Esophagus squamous epithelium (tissue), 4 donors: ENCODE measurements at regions not wholly inside any gene's neighbourhood (a gene's known extent, or its start where the extent isn't known, plus 50 kb on each side); places are given as distances from the start of the nearest gene placed in this dataset.

Source experiments
- POLR2A ChIP-seq, 4 donors: fragments of 450-650 bp; IDR thresholded peaks; one replicate each; pipeline ENCODE4 v1.6.1; 2017; ENCODE audit warnings: antibody characterized with exemption in 4 of 4, mild to moderate bottlenecking in 4 of 4, moderate library complexity in 3 of 4
- TF ChIP-seq, protein P1 (sequence below), 6 experiments: fragments of 450-650 bp in 4 of 6; fragments of 200-600 bp in 2 of 6; sonication (generic) in 2 of 6; IDR thresholded peaks; one replicate each; pipeline ENCODE4 v1.5.1; 2016 to 2019; ENCODE audit warnings: antibody characterized with exemption in 6 of 6, mild to moderate bottlenecking in 4 of 6, moderate library complexity in 4 of 6

DNA sequence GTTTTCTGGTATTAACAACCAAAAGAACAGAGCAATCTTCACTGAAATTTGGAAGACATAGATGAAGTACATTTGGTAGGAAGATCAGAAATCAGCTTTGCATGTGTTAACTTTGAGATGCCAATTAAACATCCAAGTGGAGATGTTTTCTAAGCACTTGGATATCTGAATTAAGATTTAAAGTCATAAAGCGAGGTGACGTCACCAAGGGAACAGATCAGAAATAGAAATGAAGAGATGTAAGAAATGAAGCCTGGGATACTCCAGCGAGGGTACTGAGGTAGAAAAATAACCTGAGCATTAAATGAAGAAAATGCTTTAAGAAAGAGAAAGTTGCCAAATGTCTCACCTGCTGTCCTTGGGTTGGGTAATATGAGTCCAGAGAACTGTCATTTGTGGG lies 1223.3 kb downstream of the MAT2B start:
- TF ChIP-seq, protein P1, sequence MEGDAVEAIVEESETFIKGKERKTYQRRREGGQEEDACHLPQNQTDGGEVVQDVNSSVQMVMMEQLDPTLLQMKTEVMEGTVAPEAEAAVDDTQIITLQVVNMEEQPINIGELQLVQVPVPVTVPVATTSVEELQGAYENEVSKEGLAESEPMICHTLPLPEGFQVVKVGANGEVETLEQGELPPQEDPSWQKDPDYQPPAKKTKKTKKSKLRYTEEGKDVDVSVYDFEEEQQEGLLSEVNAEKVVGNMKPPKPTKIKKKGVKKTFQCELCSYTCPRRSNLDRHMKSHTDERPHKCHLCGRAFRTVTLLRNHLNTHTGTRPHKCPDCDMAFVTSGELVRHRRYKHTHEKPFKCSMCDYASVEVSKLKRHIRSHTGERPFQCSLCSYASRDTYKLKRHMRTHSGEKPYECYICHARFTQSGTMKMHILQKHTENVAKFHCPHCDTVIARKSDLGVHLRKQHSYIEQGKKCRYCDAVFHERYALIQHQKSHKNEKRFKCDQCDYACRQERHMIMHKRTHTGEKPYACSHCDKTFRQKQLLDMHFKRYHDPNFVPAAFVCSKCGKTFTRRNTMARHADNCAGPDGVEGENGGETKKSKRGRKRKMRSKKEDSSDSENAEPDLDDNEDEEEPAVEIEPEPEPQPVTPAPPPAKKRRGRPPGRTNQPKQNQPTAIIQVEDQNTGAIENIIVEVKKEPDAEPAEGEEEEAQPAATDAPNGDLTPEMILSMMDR (IDR thresholded peaks at IDR 0.05): no peak
- no peak for TF ChIP-seq POLR2A (IDR thresholded peaks at IDR 0.05)
